SK-N-SH (cell line): ENCODE measurements at regions not wholly inside any gene's neighbourhood (a gene's known extent, or its start where the extent isn't known, plus 50 kb on each side); places are given as distances from the start of the nearest gene placed in this dataset.

Source experiments
- CTCF ChIA-PET: fragments of 300-600, 350-600 bp; formaldehyde crosslinking; extraction: SDS; loops from one replicate; lab custom pipeline; 2021; lab: Yijun Ruan, JAX
- POLR2A ChIA-PET: fragments of 350-600 bp; sonication (Branson Sonifier 250); formaldehyde crosslinking; extraction: SDS; loops from one replicate; lab custom pipeline; 2020; ENCODE audit warnings: antibody characterized with exemption, inconsistent platforms; lab: Yijun Ruan, JAX
- DNase-seq: peaks from one replicate; pipeline ENCODE4 v3.0.0; 2012
- H2AFZ ChIP-seq: fragments of 200-600 bp; sonication (generic); 2 replicates; pipeline ENCODE4 v1.8.1; 2016; ENCODE audit warnings: antibody characterized with exemption, mild to moderate bottlenecking, low read depth
- H3F3A ChIP-seq: fragments of 200-600 bp; sonication (generic); replicated peaks from 2 replicates; pipeline ENCODE3; 2016; ENCODE audit warnings: antibody characterized with exemption, mild to moderate bottlenecking; ENCODE audit not compliant: insufficient read depth
- H3K27ac ChIP-seq, 2 experiments: fragments of 200-500 bp in 1 of 2; fragments of 200-600 bp in 1 of 2; sonication (Bioruptor generic) in 1 of 2; sonication (generic), shearing (Covaris generic) in 1 of 2; 2 replicates each; pipeline versions ENCODE4 v1.5.1 to v1.6.1; 2014 to 2016; ENCODE audit warnings: low read depth in 2 of 2, inconsistent platforms in 1 of 2, low read length in 1 of 2, mild to moderate bottlenecking in 1 of 2, mixed read lengths in 1 of 2
- H3K27me3 ChIP-seq: fragments of 200-600 bp; sonication (generic), shearing (Covaris generic); 2 replicates; pipeline ENCODE4 v1.6.1; 2016; ENCODE audit warnings: mixed run types; ENCODE audit not compliant: insufficient read depth
- H3K36me3 ChIP-seq, 2 experiments: fragments of 200-500 bp in 1 of 2; fragments of 200-600 bp in 1 of 2; sonication (Bioruptor generic) in 1 of 2; sonication (generic) in 1 of 2; replicated peaks in 1 of 2; 2 replicates each; pipeline versions ENCODE3 to v1.5.1; 2014 to 2016; ENCODE audit warnings: low read length in 1 of 2, mild to moderate bottlenecking in 1 of 2; ENCODE audit not compliant: insufficient read depth in 2 of 2, control insufficient read depth in 1 of 2
- H3K4me1 ChIP-seq, 2 experiments: fragments of 200-500 bp in 1 of 2; fragments of 200-600 bp in 1 of 2; sonication (Bioruptor generic) in 1 of 2; sonication (generic), shearing (Covaris generic) in 1 of 2; 2 replicates each; pipeline versions ENCODE4 v1.5.1 to v1.6.1; 2014 to 2016; ENCODE audit warnings: low read depth in 1 of 2, low read length in 1 of 2, mixed run types in 1 of 2; ENCODE audit not compliant: insufficient read depth in 2 of 2, control insufficient read depth in 1 of 2
- H3K4me2 ChIP-seq: fragments of 200-600 bp; sonication (generic), shearing (Covaris generic); 2 replicates; pipeline ENCODE4 v1.6.1; 2017; ENCODE audit warnings: mixed run types
- H3K4me3 ChIP-seq, 2 experiments: fragments of 200-500 bp in 1 of 2; fragments of 200-600 bp in 1 of 2; sonication (Bioruptor generic) in 1 of 2; sonication (generic), shearing (Covaris generic) in 1 of 2; 2 replicates each; pipeline versions ENCODE4 v1.5.1 to v1.8.1; 2014 to 2016; ENCODE audit warnings: low read depth in 2 of 2, inconsistent platforms in 1 of 2, low read length in 1 of 2, mild to moderate bottlenecking in 1 of 2, mixed read lengths in 1 of 2, moderate library complexity in 1 of 2
- H3K79me2 ChIP-seq: fragments of 200-600 bp; sonication (generic); 2 replicates; pipeline ENCODE4 v1.8.1; 2017; ENCODE audit warnings: mild to moderate bottlenecking; ENCODE audit not compliant: insufficient read depth
- H3K9ac ChIP-seq: fragments of 200-600 bp; sonication (generic); 2 replicates; pipeline ENCODE4 v1.6.1; 2017; ENCODE audit warnings: mixed run types
- H3K9me2 ChIP-seq: fragments of 200-600 bp; sonication (generic); 2 replicates; pipeline ENCODE4 v1.6.1; 2017; ENCODE audit warnings: mixed run types
- H3K9me3 ChIP-seq: fragments of 200-600 bp; sonication (generic); 2 replicates; pipeline ENCODE4 v1.6.1; 2017; ENCODE audit warnings: mixed run types, mild to moderate bottlenecking, moderate library complexity
- H4K20me1 ChIP-seq: fragments of 200-600 bp; sonication (generic); 2 replicates; pipeline ENCODE4 v1.6.1; 2017; ENCODE audit warnings: mild to moderate bottlenecking, mixed run types; ENCODE audit not compliant: insufficient read depth
- FOSL2 ChIP-seq: IDR thresholded peaks from 2 replicates; pipeline ENCODE4 v1.4.0; 2012; ENCODE audit warnings: low read depth, mild to moderate bottlenecking, moderate library complexity, borderline replicate concordance
- FOXJ3 ChIP-seq: sonication (generic); formaldehyde crosslinking; IDR thresholded peaks from 2 replicates; pipeline ENCODE4 v1.5.1; 2020; ENCODE audit warnings: mild to moderate bottlenecking, missing genetic modification reagents
- FOXM1 ChIP-seq: IDR thresholded peaks from 2 replicates; pipeline ENCODE4 v1.4.0; 2012; ENCODE audit warnings: low read depth, mild to moderate bottlenecking
- GABPA ChIP-seq: IDR thresholded peaks from 2 replicates; pipeline ENCODE4 v1.4.0; 2012; ENCODE audit warnings: low read depth, mild to moderate bottlenecking
- GATA2 ChIP-seq: sonication (generic); formaldehyde crosslinking; IDR thresholded peaks from 2 replicates; pipeline ENCODE4 v1.5.0; 2020; ENCODE audit warnings: mild to moderate bottlenecking, missing genetic modification reagents
- JUND ChIP-seq: IDR thresholded peaks from 2 replicates; pipeline ENCODE4 v1.4.0; 2012
- MEF2A ChIP-seq: IDR thresholded peaks from 2 replicates; pipeline ENCODE4 v1.4.0; 2012; ENCODE audit warnings: low read depth, borderline replicate concordance
- MXI1 ChIP-seq: IDR thresholded peaks from 2 replicates; pipeline ENCODE4 v1.6.1; 2012; ENCODE audit warnings: mild to moderate bottlenecking, low read depth, low read length, improper control_type of control experiment
- NFIC ChIP-seq: IDR thresholded peaks from 2 replicates; pipeline ENCODE4 v1.4.0; 2012; ENCODE audit warnings: borderline replicate concordance
- POLR2AphosphoS5 ChIP-seq: IDR thresholded peaks from 2 replicates; pipeline ENCODE4 v1.6.1; 2012; ENCODE audit warnings: low read depth, low read length
- RCOR1 ChIP-seq: fragments of 150-350 bp; IDR thresholded peaks from 2 replicates; pipeline ENCODE4 v1.6.1; 2017; ENCODE audit warnings: antibody characterized with exemption, low read length
- SIN3A ChIP-seq: IDR thresholded peaks from 2 replicates; pipeline ENCODE4 v1.6.1; 2012; ENCODE audit warnings: low read depth, mild to moderate bottlenecking, low read length, moderate library complexity, borderline replicate concordance
- SMC3 ChIP-seq: IDR thresholded peaks from 2 replicates; pipeline ENCODE4 v1.6.1; 2012; ENCODE audit warnings: low read depth, low read length, improper control_type of control experiment
- TAF1 ChIP-seq: IDR thresholded peaks from 2 replicates; pipeline ENCODE4 v1.6.1; 2012; ENCODE audit warnings: low read depth, mild to moderate bottlenecking, low read length, moderate library complexity, borderline replicate concordance
- TCF12 ChIP-seq: IDR thresholded peaks from 2 replicates; pipeline ENCODE4 v1.4.0; 2012
- WGBS: methylation state at CpG from one replicate; pipeline ENCODE4 v1.1.6; 2017; ENCODE audit warnings: low lambda C conversion rate; 5-methylcytosine and 5-hydroxymethylcytosine counted together
- TF ChIP-seq, protein P1 (sequence below): fragments of 150-350 bp; IDR thresholded peaks from 2 replicates; pipeline ENCODE4 v1.6.1; 2017; ENCODE audit warnings: antibody characterized with exemption, low read length, low read depth, borderline replicate concordance
- TF ChIP-seq, protein P2 (sequence below): IDR thresholded peaks from 2 replicates; pipeline ENCODE4 v1.6.1; 2012; ENCODE audit warnings: mild to moderate bottlenecking, low read depth, low read length, moderate library complexity
- TF ChIP-seq, protein P3 (sequence below): fragments of 200-600 bp; sonication (generic); IDR thresholded peaks from 2 replicates; pipeline ENCODE4 v1.6.1; 2017; ENCODE audit warnings: antibody characterized with exemption, mild to moderate bottlenecking, moderate library complexity
- TF ChIP-seq, protein P4 (sequence below): IDR thresholded peaks from 2 replicates; pipeline ENCODE4 v1.4.0; 2012; ENCODE audit warnings: low read depth
- TF ChIP-seq, protein P5 (sequence below): IDR thresholded peaks from 2 replicates; pipeline ENCODE4; 2012
- TF ChIP-seq, protein P6 (sequence below): fragments of 150-350 bp; IDR thresholded peaks from 2 replicates; pipeline ENCODE4 v1.6.1; 2016; ENCODE audit warnings: mild to moderate bottlenecking, low read depth, low read length

DNA sequence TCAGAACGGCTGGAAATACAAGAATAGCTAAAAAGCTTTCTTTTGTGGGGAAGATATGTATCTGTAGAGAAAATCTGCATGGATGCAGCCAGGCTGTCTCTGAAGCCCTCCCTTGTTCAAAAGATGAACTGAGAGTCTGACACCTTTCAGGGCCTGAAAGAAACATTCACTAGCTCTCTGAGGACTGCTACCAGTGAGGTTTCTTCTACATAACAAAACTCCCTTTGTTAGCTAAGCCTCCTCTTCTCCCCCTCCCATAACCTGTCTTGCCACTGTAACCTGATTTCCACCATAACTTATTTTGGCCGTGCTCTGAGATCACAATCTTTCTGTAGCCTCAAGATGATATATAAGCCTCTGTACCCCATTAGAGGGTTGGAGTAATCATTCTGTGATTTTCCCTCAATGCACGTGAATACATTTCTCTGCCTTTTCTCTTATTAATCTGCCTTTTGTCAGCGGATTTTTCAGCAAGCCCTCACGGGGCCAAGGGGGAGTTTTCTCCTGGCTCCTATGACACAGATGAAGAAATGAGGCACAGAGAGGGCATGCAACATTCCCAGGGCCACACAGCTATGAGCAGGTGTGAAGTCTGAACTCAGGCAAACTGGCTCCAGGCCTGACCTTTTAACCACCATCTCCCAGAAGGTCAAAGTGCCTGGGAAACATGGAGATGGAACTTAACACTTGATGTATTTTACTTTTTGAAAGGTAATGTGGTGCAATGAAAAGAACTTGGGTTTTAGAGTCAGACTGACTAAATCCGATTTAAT lies 161.6 kb upstream of the PRDX4 start (continued):
- TF ChIP-seq SIN3A: no peak
- TF ChIP-seq MXI1: no peak
- no peak for TF ChIP-seq FOXJ3
- TF ChIP-seq, protein P1, sequence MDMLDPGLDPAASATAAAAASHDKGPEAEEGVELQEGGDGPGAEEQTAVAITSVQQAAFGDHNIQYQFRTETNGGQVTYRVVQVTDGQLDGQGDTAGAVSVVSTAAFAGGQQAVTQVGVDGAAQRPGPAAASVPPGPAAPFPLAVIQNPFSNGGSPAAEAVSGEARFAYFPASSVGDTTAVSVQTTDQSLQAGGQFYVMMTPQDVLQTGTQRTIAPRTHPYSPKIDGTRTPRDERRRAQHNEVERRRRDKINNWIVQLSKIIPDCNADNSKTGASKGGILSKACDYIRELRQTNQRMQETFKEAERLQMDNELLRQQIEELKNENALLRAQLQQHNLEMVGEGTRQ: no peak
- TF ChIP-seq TCF12: no peak
- TF ChIP-seq GABPA: no peak
- TF ChIP-seq FOXM1: no peak

DNA sequence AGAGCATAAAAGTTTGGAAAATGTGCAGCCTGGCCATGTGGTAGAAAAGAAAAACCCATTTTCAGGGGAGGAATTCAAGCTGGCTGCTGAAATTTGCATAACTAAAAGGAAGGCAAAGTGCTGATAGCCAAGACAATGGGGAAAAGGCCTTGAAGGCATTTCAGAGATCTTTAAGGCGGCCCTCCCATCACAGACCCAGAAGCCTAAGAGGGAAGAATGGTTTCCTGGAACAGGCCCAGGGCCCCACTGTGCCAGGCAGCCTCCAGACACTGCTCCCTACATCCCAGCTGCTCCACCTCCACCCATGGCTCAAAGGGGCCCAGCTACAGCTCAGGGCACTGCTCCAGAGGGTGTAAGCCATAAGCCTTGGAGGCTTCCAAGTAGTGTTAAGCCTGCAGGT lies 158.0 kb upstream of the PRDX4 start:
- H3K4me2 ChIP-seq: no peak overlapping the region
- TF ChIP-seq FOSL2 (no peak), POLR2AphosphoS5 (no peak), SMC3 (no peak), GABPA (no peak), RCOR1 (no peak), SIN3A (no peak), JUND (no peak), GATA2 (CRISPR knock-in tag) (no peak), MEF2A (no peak), NFIC (no peak), TAF1 (no peak), FOXJ3 (no peak)
- TF ChIP-seq, protein P2, sequence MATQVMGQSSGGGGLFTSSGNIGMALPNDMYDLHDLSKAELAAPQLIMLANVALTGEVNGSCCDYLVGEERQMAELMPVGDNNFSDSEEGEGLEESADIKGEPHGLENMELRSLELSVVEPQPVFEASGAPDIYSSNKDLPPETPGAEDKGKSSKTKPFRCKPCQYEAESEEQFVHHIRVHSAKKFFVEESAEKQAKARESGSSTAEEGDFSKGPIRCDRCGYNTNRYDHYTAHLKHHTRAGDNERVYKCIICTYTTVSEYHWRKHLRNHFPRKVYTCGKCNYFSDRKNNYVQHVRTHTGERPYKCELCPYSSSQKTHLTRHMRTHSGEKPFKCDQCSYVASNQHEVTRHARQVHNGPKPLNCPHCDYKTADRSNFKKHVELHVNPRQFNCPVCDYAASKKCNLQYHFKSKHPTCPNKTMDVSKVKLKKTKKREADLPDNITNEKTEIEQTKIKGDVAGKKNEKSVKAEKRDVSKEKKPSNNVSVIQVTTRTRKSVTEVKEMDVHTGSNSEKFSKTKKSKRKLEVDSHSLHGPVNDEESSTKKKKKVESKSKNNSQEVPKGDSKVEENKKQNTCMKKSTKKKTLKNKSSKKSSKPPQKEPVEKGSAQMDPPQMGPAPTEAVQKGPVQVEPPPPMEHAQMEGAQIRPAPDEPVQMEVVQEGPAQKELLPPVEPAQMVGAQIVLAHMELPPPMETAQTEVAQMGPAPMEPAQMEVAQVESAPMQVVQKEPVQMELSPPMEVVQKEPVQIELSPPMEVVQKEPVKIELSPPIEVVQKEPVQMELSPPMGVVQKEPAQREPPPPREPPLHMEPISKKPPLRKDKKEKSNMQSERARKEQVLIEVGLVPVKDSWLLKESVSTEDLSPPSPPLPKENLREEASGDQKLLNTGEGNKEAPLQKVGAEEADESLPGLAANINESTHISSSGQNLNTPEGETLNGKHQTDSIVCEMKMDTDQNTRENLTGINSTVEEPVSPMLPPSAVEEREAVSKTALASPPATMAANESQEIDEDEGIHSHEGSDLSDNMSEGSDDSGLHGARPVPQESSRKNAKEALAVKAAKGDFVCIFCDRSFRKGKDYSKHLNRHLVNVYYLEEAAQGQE: no peak
- TF ChIP-seq, protein P3, sequence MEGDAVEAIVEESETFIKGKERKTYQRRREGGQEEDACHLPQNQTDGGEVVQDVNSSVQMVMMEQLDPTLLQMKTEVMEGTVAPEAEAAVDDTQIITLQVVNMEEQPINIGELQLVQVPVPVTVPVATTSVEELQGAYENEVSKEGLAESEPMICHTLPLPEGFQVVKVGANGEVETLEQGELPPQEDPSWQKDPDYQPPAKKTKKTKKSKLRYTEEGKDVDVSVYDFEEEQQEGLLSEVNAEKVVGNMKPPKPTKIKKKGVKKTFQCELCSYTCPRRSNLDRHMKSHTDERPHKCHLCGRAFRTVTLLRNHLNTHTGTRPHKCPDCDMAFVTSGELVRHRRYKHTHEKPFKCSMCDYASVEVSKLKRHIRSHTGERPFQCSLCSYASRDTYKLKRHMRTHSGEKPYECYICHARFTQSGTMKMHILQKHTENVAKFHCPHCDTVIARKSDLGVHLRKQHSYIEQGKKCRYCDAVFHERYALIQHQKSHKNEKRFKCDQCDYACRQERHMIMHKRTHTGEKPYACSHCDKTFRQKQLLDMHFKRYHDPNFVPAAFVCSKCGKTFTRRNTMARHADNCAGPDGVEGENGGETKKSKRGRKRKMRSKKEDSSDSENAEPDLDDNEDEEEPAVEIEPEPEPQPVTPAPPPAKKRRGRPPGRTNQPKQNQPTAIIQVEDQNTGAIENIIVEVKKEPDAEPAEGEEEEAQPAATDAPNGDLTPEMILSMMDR: no peak
- TF ChIP-seq, protein P4, sequence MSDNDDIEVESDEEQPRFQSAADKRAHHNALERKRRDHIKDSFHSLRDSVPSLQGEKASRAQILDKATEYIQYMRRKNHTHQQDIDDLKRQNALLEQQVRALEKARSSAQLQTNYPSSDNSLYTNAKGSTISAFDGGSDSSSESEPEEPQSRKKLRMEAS: no peak
- TF ChIP-seq, protein P5, sequence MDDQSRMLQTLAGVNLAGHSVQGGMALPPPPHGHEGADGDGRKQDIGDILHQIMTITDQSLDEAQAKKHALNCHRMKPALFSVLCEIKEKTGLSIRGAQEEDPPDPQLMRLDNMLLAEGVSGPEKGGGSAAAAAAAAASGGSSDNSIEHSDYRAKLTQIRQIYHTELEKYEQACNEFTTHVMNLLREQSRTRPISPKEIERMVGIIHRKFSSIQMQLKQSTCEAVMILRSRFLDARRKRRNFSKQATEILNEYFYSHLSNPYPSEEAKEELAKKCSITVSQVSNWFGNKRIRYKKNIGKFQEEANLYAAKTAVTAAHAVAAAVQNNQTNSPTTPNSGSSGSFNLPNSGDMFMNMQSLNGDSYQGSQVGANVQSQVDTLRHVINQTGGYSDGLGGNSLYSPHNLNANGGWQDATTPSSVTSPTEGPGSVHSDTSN: no peak
- TF ChIP-seq, protein P6, sequence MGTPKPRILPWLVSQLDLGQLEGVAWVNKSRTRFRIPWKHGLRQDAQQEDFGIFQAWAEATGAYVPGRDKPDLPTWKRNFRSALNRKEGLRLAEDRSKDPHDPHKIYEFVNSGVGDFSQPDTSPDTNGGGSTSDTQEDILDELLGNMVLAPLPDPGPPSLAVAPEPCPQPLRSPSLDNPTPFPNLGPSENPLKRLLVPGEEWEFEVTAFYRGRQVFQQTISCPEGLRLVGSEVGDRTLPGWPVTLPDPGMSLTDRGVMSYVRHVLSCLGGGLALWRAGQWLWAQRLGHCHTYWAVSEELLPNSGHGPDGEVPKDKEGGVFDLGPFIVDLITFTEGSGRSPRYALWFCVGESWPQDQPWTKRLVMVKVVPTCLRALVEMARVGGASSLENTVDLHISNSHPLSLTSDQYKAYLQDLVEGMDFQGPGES: no peak
- no peaks in the 10 kb centered on the region for H3K36me3 ChIP-seq
- no peaks in the 10 kb centered on the region for H3K27me3 ChIP-seq
- ChIA-PET CTCF (interaction anchor here (1.4 kb wide), 1 partner anchor 45 kb away, joined by 4 read pairs; no protein-coding TSS in a partner anchor), POLR2A (no interaction called here)
- no peaks in the 10 kb centered on the region for H4K20me1 ChIP-seq
- no peaks in the 10 kb centered on the region; a peak in 2 of 4 replicates for H3K4me1 ChIP-seq
- no peak overlapping the region for H3K4me3 ChIP-seq
- no peak for DNase-seq
- no peak overlapping the region for H2AFZ ChIP-seq
- no peaks in the 10 kb centered on the region for H3K9me2 ChIP-seq
- no peak overlapping the region for H3K27ac ChIP-seq
- no peaks in the 10 kb centered on the region for H3F3A ChIP-seq
- no peak overlapping the region for H3K9ac ChIP-seq
- no peaks in the 10 kb centered on the region for H3K79me2 ChIP-seq
- 20% methylated on average over 1 of the region's 1 CpG for WGBS
- no peaks in the 10 kb centered on the region for H3K9me3 ChIP-seq
